HEK293 (cell line): ENCODE measurements at regions not wholly inside any gene's neighbourhood (a gene's known extent, or its start where the extent isn't known, plus 50 kb on each side); places are given as distances from the start of the nearest gene placed in this dataset.

Source experiments
- CTCF ChIA-PET: fragments of 350-600 bp; formaldehyde crosslinking; extraction: SDS; loops from one replicate; lab custom pipeline; 2021; ENCODE audit warnings: antibody characterized with exemption; lab: Yijun Ruan, JAX
- POLR2A ChIA-PET: fragments of 300-600 bp; formaldehyde crosslinking; extraction: SDS; loops from one replicate; lab custom pipeline; 2020; ENCODE audit warnings: antibody characterized with exemption, inconsistent platforms; lab: Yijun Ruan, JAX
- H3K27ac ChIP-seq: fragments of 200-500 bp; sonication (Bioruptor generic); 2 replicates; pipeline ENCODE4 v1.5.1; 2014; ENCODE audit warnings: low read depth, low read length, control low read depth, inconsistent platforms; ENCODE audit errors: extremely low read depth
- H3K36me3 ChIP-seq, 2 experiments: fragments of 200-500 bp in 1 of 2; sonication (Bioruptor generic) in 1 of 2; 1 replicate in 1 of 2; 2 replicates in 1 of 2; pipeline ENCODE4 v1.5.1; 2014 to 2017; ENCODE audit warnings: inconsistent platforms in 2 of 2, low read length in 2 of 2; ENCODE audit not compliant: control insufficient read depth in 2 of 2, insufficient read depth in 1 of 2
- H3K4me1 ChIP-seq: fragments of 200-500 bp; sonication (Bioruptor generic); 2 replicates; pipeline ENCODE4 v1.5.1; 2014; ENCODE audit warnings: mild to moderate bottlenecking, low read length, inconsistent platforms; ENCODE audit not compliant: control insufficient read depth, insufficient read depth
- H3K4me3 ChIP-seq: 2 replicates; pipeline ENCODE4 v1.5.1; 2011; ENCODE audit warnings: low read depth, mild to moderate bottlenecking, control low read depth, low read length, moderate library complexity
- H3K9me3 ChIP-seq: fragments of 200-500 bp; sonication (Bioruptor generic); 2 replicates; pipeline ENCODE4 v1.5.1; 2014; ENCODE audit warnings: low read depth, low read length, inconsistent platforms; ENCODE audit not compliant: control insufficient read depth, insufficient read depth
- EGR2 ChIP-seq: fragments of 450-650 bp; formaldehyde crosslinking; IDR thresholded peaks from 2 replicates; pipeline ENCODE4 v1.5.1; 2016; ENCODE audit warnings: low read depth, missing biosample characterization, missing genetic modification characterization
- IKZF3 ChIP-seq: fragments of 450-650 bp; IDR thresholded peaks from 2 replicates; pipeline ENCODE4 v1.5.0; 2018; ENCODE audit warnings: missing biosample characterization, mild to moderate bottlenecking, missing genetic modification characterization, moderate library complexity
- MYNN ChIP-seq: fragments of 450-650 bp; formaldehyde crosslinking; IDR thresholded peaks from 2 replicates; pipeline ENCODE4 v1.5.1; 2016; ENCODE audit warnings: missing biosample characterization, missing genetic modification characterization, borderline replicate concordance
- SCRT1 ChIP-seq: fragments of 450-650 bp; formaldehyde crosslinking; IDR thresholded peaks from 2 replicates; pipeline ENCODE4 v1.5.1; 2016; ENCODE audit warnings: missing biosample characterization, missing genetic modification characterization, borderline replicate concordance
- SP7 ChIP-seq: fragments of 450-650 bp; formaldehyde crosslinking; IDR thresholded peaks from 2 replicates; pipeline ENCODE4 v1.5.1; 2016; ENCODE audit warnings: missing biosample characterization, missing genetic modification characterization
- ZBTB7A ChIP-seq: fragments of 450-650 bp; formaldehyde crosslinking; IDR thresholded peaks from 2 replicates; pipeline ENCODE4 v1.5.1; 2016; ENCODE audit warnings: low read depth, missing biosample characterization, missing genetic modification characterization
- ZNF132 ChIP-seq: fragments of 450-650 bp; formaldehyde crosslinking; IDR thresholded peaks from 2 replicates; pipeline ENCODE4 v1.5.1; 2017; ENCODE audit warnings: missing biosample characterization, missing genetic modification characterization, borderline replicate concordance
- ZNF133 ChIP-seq: fragments of 450-650 bp; formaldehyde crosslinking; IDR thresholded peaks from 2 replicates; pipeline ENCODE4 v1.5.1; 2016; ENCODE audit warnings: missing biosample characterization, missing genetic modification characterization
- ZNF280D ChIP-seq: fragments of 450-650 bp; formaldehyde crosslinking; IDR thresholded peaks from 2 replicates; pipeline ENCODE4 v1.5.1; 2016; ENCODE audit warnings: missing biosample characterization, missing genetic modification characterization
- ZNF48 ChIP-seq: fragments of 450-650 bp; formaldehyde crosslinking; IDR thresholded peaks from 2 replicates; pipeline ENCODE4 v1.5.1; 2016; ENCODE audit warnings: missing biosample characterization, missing genetic modification characterization
- ZNF521 ChIP-seq: fragments of 450-650 bp; formaldehyde crosslinking; IDR thresholded peaks from 2 replicates; pipeline ENCODE4 v1.5.1; 2017; ENCODE audit warnings: missing biosample characterization, mild to moderate bottlenecking, missing genetic modification characterization
- ZNF555 ChIP-seq: fragments of 450-650 bp; formaldehyde crosslinking; conservative IDR thresholded peaks from 2 replicates; pipeline ENCODE4 v1.5.1; 2017; ENCODE audit warnings: missing biosample characterization, mild to moderate bottlenecking, missing genetic modification characterization, inconsistent platforms
- ZNF623 ChIP-seq: fragments of 450-650 bp; formaldehyde crosslinking; IDR thresholded peaks from 2 replicates; pipeline ENCODE4 v1.5.1; 2016; ENCODE audit warnings: missing biosample characterization, missing genetic modification characterization
- ZNF707 ChIP-seq: fragments of 450-650 bp; formaldehyde crosslinking; IDR thresholded peaks from 2 replicates; pipeline ENCODE4 v1.5.1; 2016; ENCODE audit warnings: missing biosample characterization, missing genetic modification characterization
- ZNF777 ChIP-seq: fragments of 450-650 bp; formaldehyde crosslinking; IDR thresholded peaks from 2 replicates; pipeline ENCODE4 v1.5.1; 2017; ENCODE audit warnings: missing biosample characterization, missing genetic modification characterization, borderline replicate concordance
- TF ChIP-seq, protein P1 (sequence below): fragments of 450-650 bp; IDR thresholded peaks from 2 replicates; pipeline ENCODE4 v1.5.1; 2018; ENCODE audit warnings: missing biosample characterization, mild to moderate bottlenecking, missing genetic modification characterization
- TF ChIP-seq, protein P2 (sequence below): fragments of 450-650 bp; formaldehyde crosslinking; IDR thresholded peaks from 2 replicates; pipeline ENCODE4 v1.5.1; 2017; ENCODE audit warnings: missing biosample characterization, missing genetic modification characterization
- TF ChIP-seq, protein P3 (sequence below): fragments of 450-650 bp; formaldehyde crosslinking; IDR thresholded peaks from 2 replicates; pipeline ENCODE4 v1.5.1; 2016; ENCODE audit warnings: missing biosample characterization, missing genetic modification characterization

GRCh38 chr4:104025251-104025650, 305.5 kb upstream of the TACR3 start:
- Histone ChIP-seq H3K36me3 (no peaks in the 10 kb centered on the region), H3K4me3 (no peak overlapping the region), H3K9me3 (no peaks in the 10 kb centered on the region), H3K27ac (no peak overlapping the region), H3K4me1 (no peaks in the 10 kb centered on the region)
- TF ChIP-seq IKZF3 (tag by site-specific recombination) = no peak
- no peak for TF ChIP-seq ZNF521 (tag by site-specific recombination)
- no peak for TF ChIP-seq ZBTB7A (tag by site-specific recombination)
- TF ChIP-seq MYNN = no peak
- no peak for TF ChIP-seq EGR2 (tag by site-specific recombination)
- TF ChIP-seq, protein P1, sequence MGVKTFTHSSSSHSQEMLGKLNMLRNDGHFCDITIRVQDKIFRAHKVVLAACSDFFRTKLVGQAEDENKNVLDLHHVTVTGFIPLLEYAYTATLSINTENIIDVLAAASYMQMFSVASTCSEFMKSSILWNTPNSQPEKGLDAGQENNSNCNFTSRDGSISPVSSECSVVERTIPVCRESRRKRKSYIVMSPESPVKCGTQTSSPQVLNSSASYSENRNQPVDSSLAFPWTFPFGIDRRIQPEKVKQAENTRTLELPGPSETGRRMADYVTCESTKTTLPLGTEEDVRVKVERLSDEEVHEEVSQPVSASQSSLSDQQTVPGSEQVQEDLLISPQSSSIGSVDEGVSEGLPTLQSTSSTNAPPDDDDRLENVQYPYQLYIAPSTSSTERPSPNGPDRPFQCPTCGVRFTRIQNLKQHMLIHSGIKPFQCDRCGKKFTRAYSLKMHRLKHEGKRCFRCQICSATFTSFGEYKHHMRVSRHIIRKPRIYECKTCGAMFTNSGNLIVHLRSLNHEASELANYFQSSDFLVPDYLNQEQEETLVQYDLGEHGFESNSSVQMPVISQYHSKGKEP (tag by site-specific recombination) = no peak
- TF ChIP-seq ZNF132 (tag by site-specific recombination) = no peak
- no peak for TF ChIP-seq ZNF48
- no peak for TF ChIP-seq ZNF707 (tag by site-specific recombination)
- no peak for TF ChIP-seq ZNF133 (tag by site-specific recombination)
- TF ChIP-seq, protein P2, sequence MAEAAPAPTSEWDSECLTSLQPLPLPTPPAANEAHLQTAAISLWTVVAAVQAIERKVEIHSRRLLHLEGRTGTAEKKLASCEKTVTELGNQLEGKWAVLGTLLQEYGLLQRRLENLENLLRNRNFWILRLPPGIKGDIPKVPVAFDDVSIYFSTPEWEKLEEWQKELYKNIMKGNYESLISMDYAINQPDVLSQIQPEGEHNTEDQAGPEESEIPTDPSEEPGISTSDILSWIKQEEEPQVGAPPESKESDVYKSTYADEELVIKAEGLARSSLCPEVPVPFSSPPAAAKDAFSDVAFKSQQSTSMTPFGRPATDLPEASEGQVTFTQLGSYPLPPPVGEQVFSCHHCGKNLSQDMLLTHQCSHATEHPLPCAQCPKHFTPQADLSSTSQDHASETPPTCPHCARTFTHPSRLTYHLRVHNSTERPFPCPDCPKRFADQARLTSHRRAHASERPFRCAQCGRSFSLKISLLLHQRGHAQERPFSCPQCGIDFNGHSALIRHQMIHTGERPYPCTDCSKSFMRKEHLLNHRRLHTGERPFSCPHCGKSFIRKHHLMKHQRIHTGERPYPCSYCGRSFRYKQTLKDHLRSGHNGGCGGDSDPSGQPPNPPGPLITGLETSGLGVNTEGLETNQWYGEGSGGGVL (tag by site-specific recombination) = no peak
- ChIA-PET POLR2A (no interaction called here), CTCF (no interaction called here)

DNA sequence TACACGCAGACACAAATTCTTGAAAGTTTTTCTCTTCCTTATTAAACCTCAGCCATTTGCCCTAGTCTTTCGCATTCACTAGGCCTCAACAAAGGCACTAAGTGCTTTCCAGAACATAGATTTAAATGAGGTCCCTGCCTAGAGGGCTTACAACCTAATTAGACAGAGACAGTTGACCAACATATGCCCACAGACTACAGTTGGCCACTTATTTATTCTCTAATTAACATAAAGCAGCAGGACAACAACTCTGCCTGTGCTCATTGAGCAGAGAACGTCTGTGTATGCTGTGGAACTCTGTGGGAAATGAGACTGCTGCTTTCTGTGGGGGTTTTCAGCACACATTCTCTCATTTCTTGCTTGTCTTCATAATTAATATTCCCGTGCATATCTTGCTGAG, 303.0 kb upstream of the TACR3 start:
- ChIA-PET CTCF (no interaction called here), POLR2A (no interaction called here)
- TF ChIP-seq ZNF280D (no peak), ZNF623 (tag by site-specific recombination) (no peak), ZNF777 (no peak), SCRT1 (tag by site-specific recombination) (no peak), ZNF48 (no peak)
- Histone ChIP-seq H3K9me3 (no peaks in the 10 kb centered on the region), H3K4me1 (no peaks in the 10 kb centered on the region), H3K36me3 (no peaks in the 10 kb centered on the region), H3K27ac (no peak overlapping the region), H3K4me3 (no peak overlapping the region)

GRCh38 chr4:104022226-104022625, 302.4 kb upstream of the TACR3 start:
- Histone ChIP-seq H3K9me3 (no peaks in the 10 kb centered on the region), H3K4me1 (no peaks in the 10 kb centered on the region), H3K4me3 (no peak overlapping the region), H3K27ac (no peak overlapping the region), H3K36me3 (no peaks in the 10 kb centered on the region)
- ChIA-PET CTCF (interaction anchor here (0.6 kb wide), 1 partner anchor 836 kb away, joined by 3 read pairs; no protein-coding TSS in a partner anchor), POLR2A (no interaction called here)
- TF ChIP-seq, protein P3, sequence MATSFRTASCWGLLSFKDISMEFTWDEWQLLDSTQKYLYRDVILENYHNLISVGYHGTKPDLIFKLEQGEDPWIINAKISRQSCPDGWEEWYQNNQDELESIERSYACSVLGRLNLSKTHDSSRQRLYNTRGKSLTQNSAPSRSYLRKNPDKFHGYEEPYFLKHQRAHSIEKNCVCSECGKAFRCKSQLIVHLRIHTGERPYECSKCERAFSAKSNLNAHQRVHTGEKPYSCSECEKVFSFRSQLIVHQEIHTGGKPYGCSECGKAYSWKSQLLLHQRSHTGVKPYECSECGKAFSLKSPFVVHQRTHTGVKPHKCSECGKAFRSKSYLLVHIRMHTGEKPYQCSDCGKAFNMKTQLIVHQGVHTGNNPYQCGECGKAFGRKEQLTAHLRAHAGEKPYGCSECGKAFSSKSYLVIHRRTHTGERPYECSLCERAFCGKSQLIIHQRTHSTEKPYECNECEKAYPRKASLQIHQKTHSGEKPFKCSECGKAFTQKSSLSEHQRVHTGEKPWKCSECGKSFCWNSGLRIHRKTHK (tag by site-specific recombination) = no peak
- TF ChIP-seq SP7 (no peak), ZNF555 (tag by site-specific recombination) (no peak)
